AG04450 (cell line): ENCODE measurements at regions not wholly inside any gene's neighbourhood (a gene's known extent, or its start where the extent isn't known, plus 50 kb on each side); places are given as distances from the start of the nearest gene placed in this dataset.
A peak's percentile ranks its signal among the peaks of the same experiment; 100 is the strongest.
"Not testable (repeated sequence)": the region's sequence is repeated elsewhere in the genome, so short reads cannot be mapped to it uniquely, and the experiment has no call there.

Experiments
- CTCF ChIA-PET: fragments of 300-600, 350-600 bp; formaldehyde crosslinking; extraction: SDS; loops from one replicate; lab custom pipeline; 2022; ENCODE audit warnings: antibody characterized with exemption, inconsistent platforms; lab: Charles Lee
- POLR2A ChIA-PET: fragments of 350-600 bp; formaldehyde crosslinking; extraction: SDS; loops from one replicate; lab custom pipeline; 2021; ENCODE audit warnings: antibody characterized with exemption, inconsistent platforms; lab: Yijun Ruan, JAX
- DNase-seq: peaks from one replicate; pipeline ENCODE4 v3.0.0-alpha.2; 2011; ENCODE audit warnings: low read depth, low spot score
- H3K27ac ChIP-seq: one replicate; pipeline ENCODE4 v1.5.1; 2012; ENCODE audit warnings: low read depth, low read length, control low read depth
- H3K27me3 ChIP-seq: one replicate; pipeline ENCODE4 v1.6.0; 2012; ENCODE audit warnings: low read length; ENCODE audit not compliant: control insufficient read depth, insufficient read depth
- H3K4me3 ChIP-seq: 2 replicates; pipeline ENCODE4 v1.5.1; 2011; ENCODE audit warnings: mild to moderate bottlenecking, low read depth, low read length, control low read depth
- H3K9me3 ChIP-seq: 2 replicates; pipeline ENCODE4 v1.5.1; 2012; ENCODE audit warnings: low read length; ENCODE audit not compliant: control insufficient read depth, insufficient read depth
- TF ChIP-seq, protein P1 (sequence below): IDR thresholded peaks from 2 replicates; pipeline ENCODE4 v1.5.1; 2011; ENCODE audit warnings: low read depth, low read length, control low read depth, inconsistent platforms

DNA sequence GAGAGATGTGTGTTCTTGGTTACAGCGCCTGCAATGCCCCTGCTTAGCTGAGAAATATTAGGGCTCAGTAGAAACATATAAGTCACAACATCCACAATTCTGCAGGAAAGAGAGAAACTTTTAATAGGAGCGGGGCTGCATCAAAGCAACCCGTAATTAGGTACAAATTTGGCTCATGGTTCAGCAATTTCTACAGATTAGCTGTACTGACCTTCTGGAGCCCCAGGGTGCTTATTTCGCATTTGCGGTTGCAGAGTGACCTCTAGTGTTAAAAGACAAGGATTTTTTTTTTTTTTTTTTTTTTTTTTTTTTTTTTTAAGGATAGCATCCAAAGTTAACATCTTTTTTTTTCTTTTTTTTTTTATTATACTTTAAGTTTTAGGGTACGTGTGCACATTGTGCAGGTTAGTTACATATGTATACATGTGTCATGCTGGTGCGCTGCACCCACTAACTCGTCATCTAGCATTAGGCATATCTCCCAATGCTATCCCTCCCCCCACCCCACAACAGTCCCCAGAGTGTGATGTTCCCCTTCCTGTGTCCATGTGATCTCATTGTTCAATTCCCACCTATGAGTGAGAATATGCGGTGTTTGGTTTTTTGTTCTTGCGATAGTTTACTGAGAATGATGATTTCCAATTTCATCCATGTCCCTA, 334.7 kb downstream of the ARRDC4 start:
- TF ChIP-seq, protein P1, sequence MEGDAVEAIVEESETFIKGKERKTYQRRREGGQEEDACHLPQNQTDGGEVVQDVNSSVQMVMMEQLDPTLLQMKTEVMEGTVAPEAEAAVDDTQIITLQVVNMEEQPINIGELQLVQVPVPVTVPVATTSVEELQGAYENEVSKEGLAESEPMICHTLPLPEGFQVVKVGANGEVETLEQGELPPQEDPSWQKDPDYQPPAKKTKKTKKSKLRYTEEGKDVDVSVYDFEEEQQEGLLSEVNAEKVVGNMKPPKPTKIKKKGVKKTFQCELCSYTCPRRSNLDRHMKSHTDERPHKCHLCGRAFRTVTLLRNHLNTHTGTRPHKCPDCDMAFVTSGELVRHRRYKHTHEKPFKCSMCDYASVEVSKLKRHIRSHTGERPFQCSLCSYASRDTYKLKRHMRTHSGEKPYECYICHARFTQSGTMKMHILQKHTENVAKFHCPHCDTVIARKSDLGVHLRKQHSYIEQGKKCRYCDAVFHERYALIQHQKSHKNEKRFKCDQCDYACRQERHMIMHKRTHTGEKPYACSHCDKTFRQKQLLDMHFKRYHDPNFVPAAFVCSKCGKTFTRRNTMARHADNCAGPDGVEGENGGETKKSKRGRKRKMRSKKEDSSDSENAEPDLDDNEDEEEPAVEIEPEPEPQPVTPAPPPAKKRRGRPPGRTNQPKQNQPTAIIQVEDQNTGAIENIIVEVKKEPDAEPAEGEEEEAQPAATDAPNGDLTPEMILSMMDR: peak; percentile 41
- DNase-seq, H3K4me3 ChIP-seq, H3K9me3 ChIP-seq, H3K27me3 ChIP-seq, CTCF ChIA-PET, H3K27ac ChIP-seq, POLR2A ChIA-PET: not testable (repeated sequence)

- TF ChIP-seq, protein P1: no peak
- ChIA-PET CTCF (no interaction called here), POLR2A (no interaction called here)
- no peak overlapping the region for H3K4me3 ChIP-seq
- no peaks in the 10 kb centered on the region for H3K27me3 ChIP-seq
- H3K9me3 ChIP-seq: no peaks in the 10 kb centered on the region; the same call in 1 of the 2 replicates
- DNase-seq: no peak
- no peak overlapping the region for H3K27ac ChIP-seq
These were observed 336.1 kb downstream of the ARRDC4 start for GRCh38 chr15:98296653-98297052.

GRCh38 chr15:98304371-98304770, 343.9 kb downstream of the ARRDC4 start:
- ChIA-PET CTCF (no interaction called here), POLR2A (no interaction called here)
- no peaks in the 10 kb centered on the region for H3K9me3 ChIP-seq
- H3K27me3 ChIP-seq: no peaks in the 10 kb centered on the region
- no peak overlapping the region for H3K4me3 ChIP-seq
- H3K27ac ChIP-seq: no peak overlapping the region
- DNase-seq: no peak
- TF ChIP-seq, protein P1: no peak

DNA sequence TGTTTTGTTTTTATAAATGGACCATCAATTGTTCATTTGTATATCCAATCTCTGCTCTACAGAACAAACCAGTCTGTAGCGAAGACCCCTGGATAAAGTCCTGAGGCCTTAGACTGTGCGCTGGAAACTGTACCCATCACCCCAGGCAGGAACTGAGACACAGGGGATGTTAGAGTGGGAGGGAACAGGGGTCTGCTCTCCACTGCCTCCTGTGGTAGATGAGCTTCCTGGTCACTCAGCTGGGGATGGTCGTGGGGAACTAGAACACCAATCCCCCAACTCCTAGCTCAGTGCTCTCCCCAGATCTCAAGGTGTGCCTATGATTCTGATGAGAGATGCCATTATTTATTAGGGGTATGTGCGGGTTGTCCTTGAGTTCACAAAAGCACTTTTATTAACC, 340.2 kb upstream of the IGF1R start:
- Histone ChIP-seq H3K27me3 (no peaks in the 10 kb centered on the region), H3K27ac (no peak overlapping the region), H3K4me3 (no peak overlapping the region), H3K9me3 (no peaks in the 10 kb centered on the region)
- ChIA-PET POLR2A (no interaction called here), CTCF (interaction anchor here (2.0 kb wide), 1 partner anchor 114 kb away, joined by 8 read pairs; no protein-coding TSS in a partner anchor)
- no peak for DNase-seq
- TF ChIP-seq, protein P1: no peak

DNA sequence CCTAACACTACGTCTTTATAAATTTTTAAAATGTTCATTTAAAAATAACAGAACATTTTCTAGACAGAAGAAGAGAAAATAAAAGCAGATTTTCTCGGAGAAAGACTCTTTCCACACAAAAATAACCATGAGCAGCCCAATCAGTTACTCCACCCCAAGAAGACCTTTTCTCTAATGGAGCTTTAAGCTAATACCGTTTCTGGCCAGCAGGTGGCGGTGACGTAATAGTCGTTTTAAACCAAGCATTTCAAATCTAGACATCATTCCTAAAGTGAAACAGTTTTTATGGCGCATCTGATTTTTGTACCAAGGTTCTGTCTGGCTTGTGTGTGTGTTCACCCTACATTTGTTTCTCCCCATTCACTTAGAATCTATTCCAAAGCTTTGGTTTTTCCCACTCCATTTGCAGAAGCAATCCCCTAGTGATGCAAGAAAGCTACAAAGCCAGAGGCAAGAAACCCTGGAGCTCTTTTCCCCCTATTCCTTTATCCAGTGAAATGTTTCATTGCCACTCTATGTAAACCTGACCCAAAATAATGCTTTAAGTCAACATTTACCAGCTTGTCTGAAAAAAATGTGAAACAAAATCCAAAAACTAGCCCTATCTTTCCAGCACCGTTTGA, 336.7 kb upstream of the IGF1R start:
- no peak overlapping the region for H3K27ac ChIP-seq
- no peak overlapping the region for H3K4me3 ChIP-seq
- CTCF ChIA-PET: interaction anchor here (0.7 to 2.6 kb wide), 15 partner anchors 8 to 707 kb away, joined by 3 to 78 read pairs (median 3); no protein-coding TSS in a partner anchor
- no peaks in the 10 kb centered on the region for H3K9me3 ChIP-seq
- peak; percentile 33 for DNase-seq
- TF ChIP-seq, protein P1: peak; percentile 78
- H3K27me3 ChIP-seq: no peaks in the 10 kb centered on the region
- POLR2A ChIA-PET: no interaction called here
